22Rv1 (cell line): ENCODE measurements at regions not wholly inside any gene's neighbourhood (a gene's known extent, or its start where the extent isn't known, plus 50 kb on each side); places are given as distances from the start of the nearest gene placed in this dataset.

Experiments
- ZFX ChIP-seq: fragments of 450-650 bp; IDR thresholded peaks from 2 replicates; pipeline ENCODE4 v1.6.1; 2017; ENCODE audit warnings: antibody characterized with exemption, borderline replicate concordance
- TF ChIP-seq, protein P1 (sequence below): fragments of 450-650 bp; IDR thresholded peaks from 2 replicates; pipeline ENCODE4 v1.5.1; 2017; ENCODE audit warnings: mild to moderate bottlenecking

- TF ChIP-seq, protein P1, sequence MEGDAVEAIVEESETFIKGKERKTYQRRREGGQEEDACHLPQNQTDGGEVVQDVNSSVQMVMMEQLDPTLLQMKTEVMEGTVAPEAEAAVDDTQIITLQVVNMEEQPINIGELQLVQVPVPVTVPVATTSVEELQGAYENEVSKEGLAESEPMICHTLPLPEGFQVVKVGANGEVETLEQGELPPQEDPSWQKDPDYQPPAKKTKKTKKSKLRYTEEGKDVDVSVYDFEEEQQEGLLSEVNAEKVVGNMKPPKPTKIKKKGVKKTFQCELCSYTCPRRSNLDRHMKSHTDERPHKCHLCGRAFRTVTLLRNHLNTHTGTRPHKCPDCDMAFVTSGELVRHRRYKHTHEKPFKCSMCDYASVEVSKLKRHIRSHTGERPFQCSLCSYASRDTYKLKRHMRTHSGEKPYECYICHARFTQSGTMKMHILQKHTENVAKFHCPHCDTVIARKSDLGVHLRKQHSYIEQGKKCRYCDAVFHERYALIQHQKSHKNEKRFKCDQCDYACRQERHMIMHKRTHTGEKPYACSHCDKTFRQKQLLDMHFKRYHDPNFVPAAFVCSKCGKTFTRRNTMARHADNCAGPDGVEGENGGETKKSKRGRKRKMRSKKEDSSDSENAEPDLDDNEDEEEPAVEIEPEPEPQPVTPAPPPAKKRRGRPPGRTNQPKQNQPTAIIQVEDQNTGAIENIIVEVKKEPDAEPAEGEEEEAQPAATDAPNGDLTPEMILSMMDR, result no peak
- no peak for TF ChIP-seq ZFX
These were observed 64.5 kb downstream of the SEC61B start for GRCh38 chr9:99286536-99286935.
